Caco-2 (cell line): ENCODE measurements at regions not wholly inside any gene's neighbourhood (a gene's known extent, or its start where the extent isn't known, plus 50 kb on each side); places are given as distances from the start of the nearest gene placed in this dataset.

ENCODE experiments used
- BruUV-seq: library from RNA; stranded (reverse); fragments of 400-500 nt; replicated peaks from 2 replicates; lab custom pipeline; 2021; lab: Mats Ljungman, UMichigan
- CTCF ChIA-PET: fragments of 300-600 bp; sonication (Branson Sonifier 250); formaldehyde crosslinking; loops from one replicate; lab custom pipeline; 2022; ENCODE audit warnings: antibody characterized with exemption; lab: Charles Lee
- POLR2A ChIA-PET: fragments of 300-600 bp; sonication (Branson Sonifier 250); formaldehyde crosslinking; loops from one replicate; lab custom pipeline; 2022; ENCODE audit warnings: antibody characterized with exemption; lab: Charles Lee
- DNase-seq, 2 experiments: peaks; one replicate each; pipeline versions ENCODE4 v3.0.0 to v3.0.0-alpha.2; 2020 to 2022
- H3K27me3 ChIP-seq: replicated peaks from 2 replicates; pipeline ENCODE4 v1.6.0; 2011; ENCODE audit warnings: low read length; ENCODE audit not compliant: control insufficient read depth, insufficient read depth
- H3K36me3 ChIP-seq: 2 replicates; pipeline ENCODE4 v1.5.1; 2011; ENCODE audit warnings: low read length; ENCODE audit not compliant: control insufficient read depth, insufficient read depth
- H3K4me1 ChIP-seq: fragments of 250-450 bp; sonication (Bioruptor Pico); 2 replicates; pipeline ENCODE4 v1.5.1; 2020; ENCODE audit warnings: mild to moderate bottlenecking
- H3K4me3 ChIP-seq: 2 replicates; pipeline ENCODE4 v1.5.1; 2011; ENCODE audit warnings: low read depth, mild to moderate bottlenecking, control low read depth, low read length
- H3K9me3 ChIP-seq: fragments of 250-450 bp; sonication (Bioruptor Pico); 2 replicates; pipeline ENCODE4 v1.5.1; 2020; ENCODE audit warnings: mild to moderate bottlenecking, moderate library complexity
- H3K27ac Mint-ChIP-seq: one replicate; pipeline ENCODE4 v1.8.0; 2022; ENCODE audit warnings: mixed read lengths; ENCODE audit not compliant: unreplicated experiment
- H3K27me3 Mint-ChIP-seq: one replicate; pipeline ENCODE4 v1.8.0; 2022; ENCODE audit warnings: mixed read lengths; ENCODE audit not compliant: insufficient read depth, unreplicated experiment
- H3K36me3 Mint-ChIP-seq: one replicate; pipeline ENCODE4 v1.8.0; 2022; ENCODE audit warnings: mild to moderate bottlenecking, mixed read lengths; ENCODE audit not compliant: insufficient read depth, unreplicated experiment
- H3K4me1 Mint-ChIP-seq: one replicate; pipeline ENCODE4 v1.8.0; 2022; ENCODE audit warnings: low read depth, mixed read lengths; ENCODE audit not compliant: unreplicated experiment
- H3K4me3 Mint-ChIP-seq: one replicate; pipeline ENCODE4 v1.8.0; 2022; ENCODE audit warnings: mild to moderate bottlenecking, moderate library complexity, mixed read lengths; ENCODE audit not compliant: unreplicated experiment
- H3K9me3 Mint-ChIP-seq: one replicate; pipeline ENCODE4 v1.8.0; 2022; ENCODE audit warnings: mixed read lengths; ENCODE audit not compliant: unreplicated experiment
- CTCF ChIP-seq, 2 experiments: fragments of 200-600 bp in 1 of 2; IDR thresholded peaks; 1 replicate in 1 of 2; 2 replicates in 1 of 2; pipeline versions ENCODE4 v1.5.1 to v1.8.0; 2011 to 2022; ENCODE audit warnings: antibody characterized with exemption in 1 of 2, control low read depth in 1 of 2, inconsistent platforms in 1 of 2, low read depth in 1 of 2, low read length in 1 of 2, mild to moderate bottlenecking in 1 of 2, moderate library complexity in 1 of 2; ENCODE audit not compliant: insufficient read depth in 1 of 2, severe bottlenecking in 1 of 2, unreplicated experiment in 1 of 2
- intact Hi-C: fragments of 100-400 bp; cut with micrococcal nuclease; formaldehyde crosslinking; loops from one replicate; pipeline ENCODE4 v1.10.0; 2022; ENCODE audit not compliant: unreplicated experiment

DNA sequence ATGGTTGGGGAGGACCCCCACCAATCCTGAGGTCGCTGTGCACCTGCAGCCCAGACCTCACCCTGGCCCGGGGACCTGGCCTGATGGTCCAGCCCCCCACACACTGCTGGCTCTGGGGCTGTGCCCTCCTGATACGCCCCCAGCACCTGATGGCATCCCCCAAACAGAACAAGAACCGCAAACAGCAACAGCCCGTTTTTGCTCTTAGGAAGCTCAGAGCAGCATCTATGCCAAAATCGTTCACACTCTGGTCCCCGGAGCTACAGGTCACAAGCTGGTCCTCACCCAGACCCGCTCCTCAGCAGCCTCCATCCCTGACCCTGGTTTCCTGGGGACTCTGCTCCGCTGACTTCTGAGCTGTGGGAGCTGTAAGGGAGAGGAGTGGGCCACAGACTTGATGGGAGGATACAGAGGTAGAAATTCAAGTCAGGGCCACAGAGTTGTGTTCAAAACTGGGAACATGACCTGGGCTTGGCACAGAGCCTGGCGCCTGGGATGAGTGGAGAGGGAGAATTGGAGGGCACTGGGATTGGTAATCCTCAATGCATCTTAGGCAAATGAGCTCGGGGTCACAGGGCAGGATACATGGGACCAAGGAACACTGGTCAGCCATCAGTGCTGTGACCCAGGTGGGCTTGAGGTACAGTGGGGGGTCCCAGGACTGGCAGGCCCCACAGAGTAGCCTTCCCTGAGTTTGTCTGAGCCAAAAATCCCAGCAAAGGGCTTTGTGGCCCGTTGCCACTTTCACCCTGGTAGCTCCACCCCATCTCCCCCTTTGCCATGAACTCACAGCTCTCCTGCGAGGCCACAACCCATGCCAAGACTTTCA lies 170.9 kb upstream of the RTL1 start:
- intact Hi-C loops, result no loop called here
- no peaks in the 10 kb centered on the region for H3K27me3 ChIP-seq
- H3K4me3 ChIP-seq, result no peak overlapping the region
- H3K36me3 ChIP-seq, result no peaks in the 10 kb centered on the region
- BruUV-seq, result no TSS peak
- H3K4me1 Mint-ChIP-seq, result no peaks in the 10 kb centered on the region
- no peak for DNase-seq
- no peaks in the 10 kb centered on the region for H3K36me3 Mint-ChIP-seq
- no peaks in the 10 kb centered on the region for H3K9me3 ChIP-seq
- no peak overlapping the region for H3K27ac Mint-ChIP-seq
- no peak overlapping the region for H3K4me3 Mint-ChIP-seq
- POLR2A ChIA-PET, result no interaction called here
- H3K4me1 ChIP-seq, result no peaks in the 10 kb centered on the region
- H3K27me3 Mint-ChIP-seq, result peaks cover 4% of the 10 kb centered on the region
- CTCF ChIA-PET, result no interaction called here
- H3K9me3 Mint-ChIP-seq, result no peaks in the 10 kb centered on the region
- no peak for TF ChIP-seq CTCF (IDR thresholded peaks at IDR 0.05; ENCODE audit: insufficient read depth in 1 of 2, low read depth in 1 of 2, low read length in 1 of 2, severe bottlenecking in 1 of 2, unreplicated experiment in 1 of 2)

DNA sequence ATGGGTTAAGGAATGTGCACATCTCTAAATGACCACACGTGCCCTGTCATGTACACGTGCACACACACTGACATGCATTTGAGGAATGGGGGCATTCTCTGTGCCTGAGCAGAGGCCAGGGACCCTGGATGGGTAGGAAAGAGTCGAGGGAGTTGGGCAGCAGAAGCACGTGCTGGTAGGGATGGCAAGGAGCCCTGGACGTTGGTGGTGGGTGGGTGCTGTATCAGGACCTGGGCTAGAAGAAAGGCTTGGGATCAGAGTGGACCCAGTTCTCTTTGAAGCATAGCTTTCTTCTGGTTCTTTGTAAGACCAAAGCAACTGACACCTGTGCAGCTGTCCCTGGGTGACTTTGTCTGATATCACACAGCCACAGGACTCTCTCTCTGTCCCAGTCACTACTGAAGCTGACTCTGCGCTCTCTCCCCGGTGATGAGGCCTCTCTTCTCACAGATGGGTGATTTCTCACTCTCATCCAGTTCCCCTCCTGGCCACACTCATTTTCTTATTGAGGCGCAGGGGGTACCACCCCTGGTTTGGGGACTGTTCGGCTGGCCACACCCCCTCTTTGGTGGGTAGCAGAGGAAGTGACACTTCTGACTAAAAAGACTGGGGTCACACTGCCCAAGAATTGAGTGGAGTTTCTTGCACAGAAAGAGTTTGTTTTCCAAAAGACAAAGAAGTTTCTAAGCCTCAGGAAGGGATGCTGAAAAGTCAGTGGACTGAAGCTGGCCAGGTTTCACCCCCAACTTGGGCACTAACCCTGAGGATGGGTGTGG lies 171.7 kb upstream of the RTL1 start:
- ChIA-PET CTCF (no interaction called here), POLR2A (no interaction called here)
- Mint-ChIP-seq H3K36me3 (no peaks in the 10 kb centered on the region), H3K4me3 (no peak overlapping the region), H3K27me3 (peaks cover 6% of the 10 kb centered on the region), H3K9me3 (no peaks in the 10 kb centered on the region), H3K27ac (no peak overlapping the region), H3K4me1 (no peaks in the 10 kb centered on the region)
- no TSS peak for BruUV-seq
- intact Hi-C loops, result no loop called here
- no peak for TF ChIP-seq CTCF (IDR thresholded peaks at IDR 0.05; ENCODE audit: insufficient read depth in 1 of 2, low read depth in 1 of 2, low read length in 1 of 2, severe bottlenecking in 1 of 2, unreplicated experiment in 1 of 2)
- Histone ChIP-seq H3K4me3 (no peak overlapping the region), H3K27me3 (no peaks in the 10 kb centered on the region), H3K4me1 (no peaks in the 10 kb centered on the region), H3K36me3 (no peaks in the 10 kb centered on the region), H3K9me3 (no peaks in the 10 kb centered on the region)
- no peak for DNase-seq

DNA sequence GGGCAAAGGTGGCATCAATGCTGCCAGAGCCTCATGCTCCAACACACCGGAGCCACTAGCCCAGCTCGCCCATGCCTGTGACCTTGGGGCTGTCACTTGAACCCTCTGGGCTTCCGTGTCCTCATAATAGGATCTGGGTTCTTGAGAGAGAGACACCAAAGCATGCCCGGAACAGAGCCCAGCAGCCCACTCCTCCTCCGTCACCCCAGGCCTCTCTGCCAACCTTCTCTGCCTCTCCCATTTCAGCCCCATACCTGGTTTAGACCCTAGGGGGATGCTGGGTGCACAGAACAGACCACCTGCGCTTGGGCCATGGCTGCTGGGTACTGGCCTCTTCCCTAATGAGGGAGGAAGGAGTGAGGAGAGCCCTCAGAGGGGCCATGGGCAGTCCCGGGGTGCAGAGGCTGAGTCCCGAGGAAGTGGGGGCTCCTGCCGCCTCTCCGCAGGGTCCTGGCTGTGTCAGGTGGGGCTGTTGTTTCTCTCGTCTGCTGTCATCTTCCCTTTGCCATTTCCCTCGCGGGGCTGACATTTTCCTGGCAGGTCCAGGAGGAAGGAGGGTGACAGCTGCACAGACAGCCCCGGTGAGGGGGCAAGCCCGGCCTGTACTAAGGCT lies 172.4 kb upstream of the RTL1 start:
- BruUV-seq, result no TSS peak
- Mint-ChIP-seq H3K4me3 (no peak overlapping the region), H3K27me3 (peaks cover 7% of the 10 kb centered on the region), H3K27ac (no peak overlapping the region), H3K36me3 (no peaks in the 10 kb centered on the region), H3K9me3 (no peaks in the 10 kb centered on the region), H3K4me1 (no peaks in the 10 kb centered on the region)
- ChIA-PET CTCF (no interaction called here), POLR2A (no interaction called here)
- H3K27me3 ChIP-seq, result no peaks in the 10 kb centered on the region
- intact Hi-C loops, result no loop called here
- DNase-seq, result no peak
- no peaks in the 10 kb centered on the region for H3K9me3 ChIP-seq
- no peaks in the 10 kb centered on the region for H3K36me3 ChIP-seq
- H3K4me3 ChIP-seq, result no peak overlapping the region
- no peaks in the 10 kb centered on the region for H3K4me1 ChIP-seq
- TF ChIP-seq CTCF (IDR thresholded peaks at IDR 0.05; ENCODE audit: insufficient read depth in 1 of 2, low read depth in 1 of 2, low read length in 1 of 2, severe bottlenecking in 1 of 2, unreplicated experiment in 1 of 2), result no peak
